Activated naive CD4-positive, alpha-beta T cell treated with anti-CD3 and anti-CD28 coated beads, Interleukin-2, amount 50 U/mL, for 24 hours (primary cell): ENCODE measurements at regions not wholly inside any gene's neighbourhood (a gene's known extent, or its start where the extent isn't known, plus 50 kb on each side); places are given as distances from the start of the nearest gene placed in this dataset.
"Not testable (repeated sequence)": the region's sequence is repeated elsewhere in the genome, so short reads cannot be mapped to it uniquely, and the experiment has no call there.

Experiments used
- H3K27ac Mint-ChIP-seq: one replicate; pipeline ENCODE4 v1.8.0; 2021; ENCODE audit warnings: mild to moderate bottlenecking, mixed read lengths
- H3K27me3 Mint-ChIP-seq: one replicate; pipeline ENCODE4 v1.8.0; 2021; ENCODE audit warnings: mixed read lengths
- H3K36me3 Mint-ChIP-seq: one replicate; pipeline ENCODE4 v1.8.0; 2021; ENCODE audit warnings: mixed read lengths
- H3K4me1 Mint-ChIP-seq: one replicate; pipeline ENCODE4 v1.8.0; 2021; ENCODE audit warnings: mixed read lengths
- H3K4me3 Mint-ChIP-seq: one replicate; pipeline ENCODE4 v1.8.0; 2021; ENCODE audit warnings: mild to moderate bottlenecking, mixed read lengths
- H3K9me3 Mint-ChIP-seq: one replicate; pipeline ENCODE4 v1.8.0; 2021; ENCODE audit warnings: mixed read lengths

DNA sequence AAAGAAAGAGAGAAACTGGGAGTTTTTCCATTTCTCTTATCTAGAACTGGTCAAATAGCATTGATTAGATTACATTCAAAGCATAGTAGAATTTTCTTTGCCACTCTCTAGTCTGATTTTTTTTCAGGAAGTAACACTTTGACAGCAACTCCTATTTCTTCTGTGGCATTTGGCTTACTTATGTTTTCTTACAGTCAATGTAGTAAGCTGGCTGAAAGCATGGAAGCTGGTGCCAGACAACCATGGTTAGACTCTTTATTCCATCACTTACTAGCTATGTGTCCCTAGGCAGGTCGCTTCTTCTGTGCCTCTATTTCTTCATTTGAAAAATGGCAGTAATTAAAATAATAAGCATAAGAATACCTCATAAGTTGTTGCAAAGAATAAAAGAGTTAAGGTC, 54.2 kb upstream of the OPRM1 start:
- H3K27ac Mint-ChIP-seq = no peak overlapping the region
- no peaks in the 10 kb centered on the region for H3K4me1 Mint-ChIP-seq
- peaks cover 2% of the 10 kb centered on the region for H3K9me3 Mint-ChIP-seq
- no peak overlapping the region for H3K4me3 Mint-ChIP-seq
- no peaks in the 10 kb centered on the region for H3K36me3 Mint-ChIP-seq
- H3K27me3 Mint-ChIP-seq = peaks cover 8% of the 10 kb centered on the region

DNA sequence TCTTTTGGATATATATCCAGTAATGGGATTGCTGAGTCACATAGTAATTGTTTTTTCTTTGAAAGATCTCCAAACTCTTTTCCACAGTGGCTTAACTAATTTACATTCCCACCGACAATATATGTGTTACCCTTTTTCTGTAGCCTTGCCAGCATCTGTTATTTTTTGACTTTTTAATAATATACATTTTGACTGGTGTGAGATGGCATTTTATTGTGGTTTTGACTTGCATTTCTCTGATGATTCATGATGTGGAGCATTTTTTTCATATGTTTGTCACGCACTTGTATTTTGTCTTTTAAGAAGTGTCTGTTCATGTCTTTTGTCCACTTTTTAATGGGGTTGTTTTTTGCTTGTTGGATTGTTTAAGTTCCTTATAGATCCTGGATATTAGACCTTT, 58.9 kb upstream of the OPRM1 start:
- Mint-ChIP-seq H3K27me3 (peaks cover 6% of the 10 kb centered on the region), H3K4me1 (no peaks in the 10 kb centered on the region), H3K9me3 (peaks cover 3% of the 10 kb centered on the region), H3K36me3 (no peaks in the 10 kb centered on the region), H3K4me3 (no peak overlapping the region), H3K27ac (no peak overlapping the region)

DNA sequence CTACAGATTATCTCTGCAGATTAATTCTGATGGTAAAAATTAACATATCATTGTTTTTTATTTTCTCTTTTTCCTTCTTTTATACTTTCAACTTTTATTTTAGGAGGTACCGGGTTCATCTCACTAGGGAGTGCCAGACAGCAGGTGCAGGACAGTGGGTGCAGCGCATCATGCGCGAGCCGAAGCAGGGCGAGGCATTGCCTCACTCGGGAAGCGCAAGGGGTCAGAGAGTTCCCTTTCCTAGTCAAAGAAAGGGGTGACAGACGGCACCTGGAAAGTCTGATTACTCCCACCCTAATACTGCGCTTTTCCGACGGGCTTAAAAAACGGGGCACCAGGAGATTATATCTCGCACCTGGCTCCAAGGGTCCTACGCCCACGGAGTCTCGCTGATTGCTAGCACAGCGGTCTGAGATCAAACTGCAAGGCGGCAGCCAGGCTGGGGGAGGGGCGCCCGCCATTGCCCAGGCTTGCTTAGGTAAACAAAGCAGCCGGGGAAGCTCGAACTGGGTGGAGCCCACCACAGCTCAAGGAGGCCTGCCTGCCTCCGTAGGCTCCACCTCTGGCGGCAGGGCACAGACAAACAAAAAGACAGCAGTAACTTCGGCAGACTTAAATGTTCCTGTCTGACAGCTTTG, 60.0 kb upstream of the OPRM1 start:
- not testable (repeated sequence) for H3K27ac Mint-ChIP-seq, H3K36me3 Mint-ChIP-seq, H3K4me1 Mint-ChIP-seq, H3K27me3 Mint-ChIP-seq, H3K9me3 Mint-ChIP-seq, H3K4me3 Mint-ChIP-seq

DNA sequence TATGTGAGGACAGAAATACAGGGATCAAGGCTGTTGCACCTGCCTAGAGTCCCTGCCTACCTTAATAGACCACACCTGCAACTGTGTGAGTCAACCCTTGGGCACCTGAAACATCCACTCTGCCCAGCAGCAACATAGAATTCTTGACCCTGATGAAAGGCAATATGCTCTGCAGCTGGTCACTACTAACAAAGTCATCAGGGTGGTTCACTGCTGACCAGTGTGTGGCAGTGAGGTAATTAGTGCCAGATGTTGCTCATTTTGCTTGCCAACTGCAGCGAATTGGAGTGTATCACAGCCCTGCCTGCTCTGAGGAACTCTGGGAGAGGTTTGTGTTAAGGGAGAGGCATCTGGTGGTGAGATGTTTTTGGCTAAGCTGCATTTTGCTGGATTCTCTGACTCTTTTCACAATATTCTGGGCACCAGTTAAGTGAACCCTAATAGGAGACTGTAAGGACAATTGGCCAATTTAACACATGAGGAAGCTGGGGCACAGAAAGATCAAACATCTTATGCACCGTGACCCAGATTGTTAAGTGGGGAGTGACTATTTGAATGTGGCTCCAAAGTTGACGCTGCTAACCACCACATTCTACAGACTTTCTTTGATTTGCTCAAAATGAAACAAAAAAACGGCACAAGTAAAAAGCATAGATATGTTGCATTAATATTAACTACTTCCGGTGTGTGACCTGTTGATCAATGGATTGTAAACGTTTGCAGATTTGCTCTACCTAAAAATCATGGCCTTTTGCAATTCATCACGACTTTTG, 61.9 kb upstream of the OPRM1 start:
- H3K27ac Mint-ChIP-seq = no peak overlapping the region
- H3K9me3 Mint-ChIP-seq = peaks cover 3% of the 10 kb centered on the region
- no peak overlapping the region for H3K4me3 Mint-ChIP-seq
- H3K36me3 Mint-ChIP-seq = no peaks in the 10 kb centered on the region
- H3K27me3 Mint-ChIP-seq = peaks cover 1% of the 10 kb centered on the region
- no peaks in the 10 kb centered on the region for H3K4me1 Mint-ChIP-seq

DNA sequence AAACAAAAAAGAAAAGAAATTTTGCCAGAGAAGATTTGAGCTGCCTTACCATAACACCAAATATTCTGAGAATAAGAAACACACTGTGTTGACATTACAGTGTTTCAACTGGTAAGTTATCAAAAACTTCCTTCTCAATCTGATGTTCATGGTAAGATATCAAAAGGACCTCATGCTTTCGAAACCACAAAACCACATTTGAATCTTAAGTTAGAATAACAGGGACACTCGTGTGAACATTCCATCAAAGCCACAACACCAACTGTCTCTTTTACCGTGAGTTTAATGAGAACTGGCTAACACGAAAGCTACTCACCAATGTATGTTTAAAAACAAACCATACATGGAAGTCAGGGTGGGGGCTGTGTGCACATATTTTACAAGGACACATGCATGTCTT, 73.0 kb upstream of the OPRM1 start:
- peak overlapping the region; percentile 36 for H3K4me3 Mint-ChIP-seq
- no peaks in the 10 kb centered on the region for H3K27me3 Mint-ChIP-seq
- H3K9me3 Mint-ChIP-seq = no peaks in the 10 kb centered on the region
- H3K4me1 Mint-ChIP-seq = peaks cover 25% of the 10 kb centered on the region
- H3K27ac Mint-ChIP-seq = no peak overlapping the region
- no peaks in the 10 kb centered on the region for H3K36me3 Mint-ChIP-seq

DNA sequence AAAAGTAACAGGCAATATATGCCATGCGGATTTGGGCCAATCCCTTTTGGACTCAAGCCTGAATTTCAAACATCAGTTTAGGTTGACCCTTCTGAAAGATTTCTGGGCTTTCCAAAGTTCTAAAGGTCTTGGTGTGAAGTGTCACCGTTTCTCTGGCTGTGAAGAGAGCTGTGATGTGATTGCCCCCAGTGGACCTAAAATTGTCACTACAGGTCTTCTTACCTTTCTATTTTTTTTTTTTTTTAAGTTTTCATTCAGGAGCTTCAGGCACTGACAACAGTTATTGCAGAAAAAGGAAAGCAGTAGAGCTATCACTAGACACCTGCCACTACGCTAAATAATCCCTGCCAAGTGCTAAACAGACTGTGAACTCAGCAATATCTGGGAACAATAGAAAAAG, 75.7 kb upstream of the OPRM1 start:
- Mint-ChIP-seq H3K4me1 (peaks cover 25% of the 10 kb centered on the region), H3K9me3 (no peaks in the 10 kb centered on the region), H3K4me3 (no peak overlapping the region), H3K27ac (no peak overlapping the region), H3K27me3 (no peaks in the 10 kb centered on the region), H3K36me3 (no peaks in the 10 kb centered on the region)

DNA sequence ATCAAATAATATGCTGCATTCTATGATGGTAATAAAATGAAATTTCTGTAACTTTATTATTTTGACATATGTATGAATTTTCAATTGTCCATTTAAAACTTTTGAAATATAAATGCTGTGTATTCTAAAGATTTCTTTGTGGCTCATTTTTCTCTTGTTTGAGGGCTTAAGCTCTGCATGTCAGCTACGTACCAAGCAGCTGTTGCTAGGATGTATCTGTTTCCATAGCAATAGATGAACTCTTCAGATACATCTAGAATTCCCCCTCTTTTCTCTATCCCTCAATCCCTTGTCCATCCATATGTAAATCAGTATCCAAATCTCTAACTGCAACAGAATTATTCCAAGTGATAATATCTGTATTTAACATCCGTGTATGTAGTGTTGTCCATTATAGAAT, 76.5 kb upstream of the OPRM1 start:
- Mint-ChIP-seq H3K36me3 (no peaks in the 10 kb centered on the region), H3K27me3 (no peaks in the 10 kb centered on the region), H3K9me3 (no peaks in the 10 kb centered on the region), H3K4me3 (no peak overlapping the region), H3K27ac (no peak overlapping the region), H3K4me1 (peaks cover 25% of the 10 kb centered on the region)

DNA sequence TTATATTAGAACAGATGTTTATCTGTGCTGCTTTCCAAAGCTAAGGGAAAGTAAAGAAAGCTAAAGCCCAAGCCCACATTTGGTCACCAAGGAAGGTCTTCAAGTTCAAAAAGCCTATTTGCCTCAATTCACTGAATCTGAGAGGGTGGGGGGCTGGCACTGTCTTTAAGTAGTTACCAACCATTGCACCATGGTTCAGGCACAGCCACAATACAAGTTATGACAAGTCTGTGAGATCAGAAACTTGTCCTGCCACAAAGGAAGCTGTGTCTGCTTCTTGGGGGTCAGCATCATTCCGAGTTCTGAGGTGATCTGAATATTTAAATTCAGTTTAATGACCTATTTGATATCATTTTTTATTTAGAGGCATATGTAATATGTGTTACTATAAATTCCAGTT, 78.3 kb upstream of the OPRM1 start:
- H3K9me3 Mint-ChIP-seq = no peaks in the 10 kb centered on the region
- H3K27me3 Mint-ChIP-seq = no peaks in the 10 kb centered on the region
- no peak overlapping the region for H3K4me3 Mint-ChIP-seq
- peaks cover 14% of the 10 kb centered on the region for H3K4me1 Mint-ChIP-seq
- H3K27ac Mint-ChIP-seq = no peak overlapping the region
- no peaks in the 10 kb centered on the region for H3K36me3 Mint-ChIP-seq

DNA sequence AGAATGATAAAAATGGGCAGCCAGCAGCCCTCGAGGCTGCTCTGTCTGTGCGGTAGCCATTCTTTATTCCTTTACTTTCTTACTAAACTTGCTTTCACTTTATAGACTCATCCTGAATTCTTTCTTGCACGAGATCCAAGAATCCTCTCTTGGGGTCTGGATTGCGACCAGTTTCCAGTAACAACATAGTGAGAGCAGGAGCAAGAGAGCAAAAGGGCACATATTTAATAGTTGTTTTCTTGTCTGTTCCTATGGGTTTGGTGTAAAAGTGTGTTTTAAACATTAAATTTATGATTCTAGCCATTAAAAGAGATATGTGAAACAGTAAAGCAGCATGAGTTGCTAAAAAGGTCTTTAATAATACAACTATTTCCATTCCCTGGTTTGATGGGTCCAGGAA, 78.8 kb upstream of the OPRM1 start:
- Mint-ChIP-seq H3K4me1 (peaks cover 9% of the 10 kb centered on the region), H3K9me3 (no peaks in the 10 kb centered on the region), H3K4me3 (no peak overlapping the region), H3K36me3 (no peaks in the 10 kb centered on the region), H3K27me3 (no peaks in the 10 kb centered on the region), H3K27ac (no peak overlapping the region)

DNA sequence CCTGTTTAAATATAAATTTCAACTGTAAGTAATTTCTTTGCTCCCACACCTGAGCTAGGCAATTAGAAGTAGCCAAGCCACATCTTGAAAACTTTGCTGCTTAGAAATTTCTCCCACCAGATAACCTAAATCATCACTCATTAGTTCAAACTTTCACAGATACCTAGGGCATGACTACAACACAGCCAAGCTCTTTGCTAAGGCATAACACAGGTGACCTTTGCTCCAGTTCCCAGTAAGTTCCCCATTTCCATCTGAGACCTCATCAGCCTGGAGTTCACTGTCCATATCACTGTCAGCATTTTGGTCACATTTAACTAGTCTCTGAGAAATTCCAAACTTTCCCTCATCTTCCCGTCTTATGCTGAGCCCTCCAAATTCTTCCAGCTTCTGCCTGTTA, 79.8 kb upstream of the OPRM1 start:
- Mint-ChIP-seq H3K27me3 (no peaks in the 10 kb centered on the region), H3K4me1 (peaks cover 9% of the 10 kb centered on the region), H3K36me3 (no peaks in the 10 kb centered on the region), H3K9me3 (no peaks in the 10 kb centered on the region), H3K27ac (no peak overlapping the region), H3K4me3 (no peak overlapping the region)

DNA sequence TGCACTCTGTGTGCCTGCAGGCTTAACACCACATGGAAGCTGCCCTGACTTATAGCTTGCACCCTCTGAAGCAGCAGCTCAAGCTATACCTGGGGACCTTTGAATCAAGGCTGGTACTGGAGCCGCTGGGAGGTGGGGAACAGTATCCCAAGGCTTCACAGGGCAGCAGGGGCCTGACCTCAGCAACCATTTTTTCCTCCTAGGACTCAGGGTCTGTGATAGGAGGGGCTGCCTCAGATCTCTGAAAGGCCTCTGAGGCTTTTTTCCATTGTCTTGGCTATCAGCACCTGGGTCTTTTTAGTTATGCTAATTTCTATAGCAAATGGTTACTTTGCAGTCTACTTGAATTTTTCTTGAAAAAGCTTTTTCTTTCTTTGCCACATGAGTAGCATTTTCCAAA, 80.2 kb upstream of the OPRM1 start:
- Mint-ChIP-seq H3K4me3 (no peak overlapping the region), H3K27ac (no peak overlapping the region), H3K9me3 (no peaks in the 10 kb centered on the region), H3K4me1 (peaks cover 9% of the 10 kb centered on the region), H3K36me3 (no peaks in the 10 kb centered on the region), H3K27me3 (no peaks in the 10 kb centered on the region)

DNA sequence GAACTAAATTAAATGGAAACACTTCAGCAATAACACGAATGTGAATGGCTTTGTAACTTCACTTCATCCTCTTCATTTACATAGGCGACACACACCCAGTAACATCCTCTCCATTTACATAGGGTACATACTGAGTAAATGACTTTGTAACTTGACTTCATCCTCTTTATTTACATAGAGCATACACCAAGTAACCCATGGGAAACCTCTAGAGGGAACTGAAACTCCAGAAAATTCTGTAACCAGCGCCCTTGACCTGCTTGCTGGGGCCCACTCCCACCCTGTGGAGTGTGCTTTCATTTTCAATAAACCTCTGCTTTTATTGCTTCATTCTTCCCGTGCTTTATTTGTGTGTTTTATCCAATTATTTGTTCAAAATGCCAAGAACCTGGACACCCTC, 81.6 kb upstream of the OPRM1 start:
- H3K27ac Mint-ChIP-seq = no peak overlapping the region
- H3K4me3 Mint-ChIP-seq = no peak overlapping the region
- no peaks in the 10 kb centered on the region for H3K9me3 Mint-ChIP-seq

DNA sequence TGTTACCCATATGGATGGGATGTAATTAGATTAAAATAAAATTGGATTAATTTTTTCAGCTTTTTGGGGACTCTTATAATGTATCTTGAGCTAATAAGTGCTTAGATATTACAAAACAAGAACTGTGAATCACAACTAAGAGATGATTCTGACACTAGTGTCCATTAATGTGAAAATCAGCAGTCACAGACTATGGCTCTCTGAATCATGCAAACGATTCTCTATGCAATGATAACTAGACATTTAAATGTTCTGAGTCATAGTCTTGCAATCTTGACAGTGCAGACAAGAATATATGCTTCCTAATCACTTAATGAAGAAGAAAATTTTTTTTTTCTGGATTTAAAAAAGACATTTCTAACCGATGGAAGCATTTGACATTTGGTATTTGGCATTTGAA, 82.2 kb upstream of the OPRM1 start:
- no peaks in the 10 kb centered on the region for H3K4me1 Mint-ChIP-seq
- H3K4me3 Mint-ChIP-seq = no peak overlapping the region
- H3K27me3 Mint-ChIP-seq = no peaks in the 10 kb centered on the region
- no peaks in the 10 kb centered on the region for H3K9me3 Mint-ChIP-seq
- no peak overlapping the region for H3K27ac Mint-ChIP-seq
- H3K36me3 Mint-ChIP-seq = no peaks in the 10 kb centered on the region

More for the DNA sequence above, 81.6 kb upstream of the OPRM1 start:
- Mint-ChIP-seq H3K4me1 (no peaks in the 10 kb centered on the region), H3K36me3 (no peaks in the 10 kb centered on the region), H3K27me3 (no peaks in the 10 kb centered on the region)

DNA sequence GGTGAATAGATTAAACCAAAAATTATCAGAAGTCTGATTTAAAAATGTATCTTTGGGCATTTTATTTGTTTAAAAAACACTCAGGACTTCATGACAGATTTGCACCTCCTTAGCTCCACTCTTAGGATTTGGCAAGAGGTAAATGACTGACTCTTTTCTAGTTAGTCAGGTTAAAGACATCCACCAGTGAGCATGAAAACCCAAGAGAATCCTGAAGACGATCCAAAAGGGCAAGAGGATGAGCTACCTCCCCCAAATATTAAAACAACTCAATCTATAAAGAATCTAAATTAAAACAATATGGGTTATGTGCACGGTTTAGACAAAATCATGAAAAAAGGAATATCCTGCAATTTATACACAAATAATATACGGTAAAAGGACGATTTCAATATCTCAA, 89.4 kb upstream of the OPRM1 start:
- Mint-ChIP-seq H3K27me3 (peaks cover 6% of the 10 kb centered on the region), H3K9me3 (no peaks in the 10 kb centered on the region), H3K36me3 (no peaks in the 10 kb centered on the region), H3K4me3 (no peak overlapping the region), H3K27ac (no peak overlapping the region), H3K4me1 (no peaks in the 10 kb centered on the region)

DNA sequence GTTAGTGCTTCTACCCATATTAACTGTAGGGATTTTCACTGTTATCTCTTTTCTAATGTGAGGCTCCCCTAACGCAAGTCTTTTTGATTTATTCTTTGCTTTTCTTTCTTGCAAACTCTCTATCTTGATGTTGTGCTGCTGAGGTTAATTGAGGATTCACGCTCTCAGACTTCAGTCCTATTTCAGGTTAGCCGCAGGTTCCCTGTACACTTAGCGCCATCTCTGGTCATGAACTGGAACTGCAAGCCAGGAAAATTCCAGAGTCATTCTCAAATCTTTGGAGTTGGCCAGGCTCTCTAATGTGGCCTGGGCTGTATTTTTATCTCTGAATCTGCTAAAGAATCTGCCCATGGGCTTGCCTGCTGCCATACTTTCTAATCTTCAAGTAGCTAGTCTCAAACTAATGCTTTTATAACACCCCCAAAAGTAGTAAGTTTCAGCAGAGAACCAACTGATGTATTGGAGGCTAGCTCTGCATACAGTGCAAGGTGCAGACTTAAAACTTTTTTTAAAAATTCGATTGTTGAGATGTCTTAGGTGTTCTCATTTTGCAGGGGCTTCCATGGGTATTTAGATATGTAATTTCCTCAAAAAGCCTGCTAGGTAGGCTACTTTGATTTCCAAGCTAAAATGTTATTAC, 91.1 kb upstream of the OPRM1 start:
- Mint-ChIP-seq H3K9me3 (no peaks in the 10 kb centered on the region), H3K4me1 (no peaks in the 10 kb centered on the region), H3K27ac (no peak overlapping the region), H3K4me3 (no peak overlapping the region), H3K27me3 (peaks cover 6% of the 10 kb centered on the region), H3K36me3 (no peaks in the 10 kb centered on the region)

DNA sequence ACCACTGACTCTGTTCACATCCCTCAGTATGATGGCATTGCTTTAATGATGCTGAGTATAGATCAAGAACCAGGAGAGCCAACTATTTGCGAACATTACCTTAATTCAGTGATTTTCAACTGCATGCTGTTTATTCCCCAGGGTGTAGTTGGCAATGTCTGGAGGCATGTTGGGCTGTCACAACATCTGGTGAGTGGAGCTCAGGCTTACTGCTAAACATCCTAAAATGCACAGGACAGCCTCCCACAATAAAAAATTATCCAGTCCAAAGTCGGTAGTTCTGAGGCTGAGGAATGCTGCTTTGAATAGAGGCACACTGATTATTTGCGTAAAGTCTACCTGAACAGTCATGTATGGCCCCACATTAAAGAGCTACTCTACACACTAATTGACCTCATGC, 94.8 kb upstream of the OPRM1 start:
- Mint-ChIP-seq H3K4me3 (no peak overlapping the region), H3K27me3 (peaks cover 8% of the 10 kb centered on the region), H3K27ac (no peak overlapping the region), H3K4me1 (no peaks in the 10 kb centered on the region), H3K9me3 (no peaks in the 10 kb centered on the region), H3K36me3 (no peaks in the 10 kb centered on the region)
